ENCODE measurements at regions not wholly inside any gene's neighbourhood (a gene's known extent, or its start where the extent isn't known, plus 50 kb on each side); places are given as distances from the start of the nearest gene placed in this dataset.

DNA sequence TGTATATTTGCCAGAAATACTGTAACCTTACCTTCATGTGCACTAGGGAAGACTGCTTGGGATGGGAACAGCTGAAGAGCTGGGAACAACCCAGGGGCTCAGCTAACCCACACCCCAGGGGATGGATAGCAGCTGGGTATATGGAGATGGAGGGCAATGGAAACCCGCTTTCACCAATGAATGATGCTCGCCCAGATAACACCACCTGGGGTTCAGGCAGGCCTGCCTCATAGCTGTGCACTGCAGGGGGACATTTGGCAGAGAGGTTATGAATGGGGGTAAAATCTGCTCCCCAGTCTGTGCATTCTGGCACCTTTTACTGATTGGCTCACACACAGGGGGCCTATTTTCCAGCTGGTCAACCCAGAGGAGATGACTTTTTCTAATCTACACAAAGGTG, 170.7 kb downstream of the CHST1 start:
- Histone ChIP-seq H3K36me3 (ENCODE audit: control insufficient read depth in 4 of 4, insufficient read depth in 3 of 4, low read depth in 1 of 4, low read length in 3 of 4) (no peaks in the 10 kb centered on the region), H3K27ac (ENCODE audit: low read depth in 1 of 2, low read length in 2 of 2) (no peak overlapping the region), H3K4me1 (ENCODE audit: control insufficient read depth in 4 of 4, insufficient read depth in 4 of 4, low read length in 3 of 4) (no peaks in the 10 kb centered on the region), H3K4me3 (ENCODE audit: low read depth in 1 of 3, low read length in 3 of 3) (no peak overlapping the region), H3K9ac (ENCODE audit: low read depth in 1 of 2, low read length in 2 of 2) (no peak overlapping the region), H3K9me3 (ENCODE audit: control insufficient read depth in 4 of 4, low read length in 3 of 4) (peaks cover 0 to 5% (median 0%) of the 10 kb centered on the region in 4 donors), H3K27me3 (ENCODE audit: control insufficient read depth in 4 of 4, insufficient read depth in 4 of 4, low read length in 3 of 4) (no peaks in the 10 kb centered on the region)
- TF ChIP-seq HNF4G (IDR thresholded peaks at IDR 0.05) (no peak), GABPA (IDR thresholded peaks at IDR 0.05 in 1 of 2, conservative IDR thresholded peaks at IDR 0.05 in 1 of 2) (no peak), JUND (IDR thresholded peaks at IDR 0.05) (no peak), TAF1 (conservative IDR thresholded peaks at IDR 0.05) (no peak)
- TF ChIP-seq, protein P1, sequence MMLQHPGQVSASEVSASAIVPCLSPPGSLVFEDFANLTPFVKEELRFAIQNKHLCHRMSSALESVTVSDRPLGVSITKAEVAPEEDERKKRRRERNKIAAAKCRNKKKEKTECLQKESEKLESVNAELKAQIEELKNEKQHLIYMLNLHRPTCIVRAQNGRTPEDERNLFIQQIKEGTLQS (IDR thresholded peaks at IDR 0.05) = no peak
- no peak for DNase-seq (ENCODE audit: low spot score)
- WGBS = 96% methylated on average over 2 of the region's 2 CpGs

DNA sequence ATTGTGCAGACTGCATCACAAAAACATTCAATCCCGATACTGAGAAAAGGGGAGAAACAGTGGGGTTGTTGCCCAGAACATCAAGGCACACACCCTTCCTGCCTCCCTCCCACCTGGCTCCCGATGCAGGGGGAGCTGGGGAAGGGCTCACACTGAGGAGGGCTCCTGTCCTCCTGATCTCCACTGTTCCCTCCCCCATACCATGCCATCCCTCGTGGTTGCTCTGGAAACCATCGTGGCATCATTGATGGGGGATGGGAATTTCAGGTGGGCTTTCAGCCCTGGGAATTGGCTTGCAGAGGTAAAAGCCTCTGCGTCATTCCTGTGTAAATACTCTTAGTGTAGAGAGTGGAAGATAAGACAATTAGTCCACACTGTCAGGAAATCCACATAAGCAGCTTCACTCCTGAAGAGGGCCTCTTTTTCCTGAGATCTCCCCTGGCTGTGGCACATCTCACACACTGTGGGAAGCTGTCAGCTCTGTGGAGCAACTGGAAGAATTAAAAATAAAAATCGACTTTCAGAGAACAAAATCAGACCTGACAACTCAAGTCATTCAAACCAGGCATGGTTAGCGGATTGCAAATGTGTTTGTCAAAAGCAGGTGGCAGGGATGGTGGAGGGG, 176.0 kb downstream of the CHST1 start:
- DNase-seq (ENCODE audit: low spot score) = no peak
- 47% methylated on average over 7 of the region's 7 CpGs for WGBS
- Histone ChIP-seq H3K27me3 (ENCODE audit: control insufficient read depth in 4 of 4, insufficient read depth in 4 of 4, low read length in 3 of 4) (no peaks in the 10 kb centered on the region), H3K9me3 (ENCODE audit: control insufficient read depth in 4 of 4, low read length in 3 of 4) (peaks cover 0 to 3% (median 0%) of the 10 kb centered on the region in 4 donors), H3K9ac (ENCODE audit: low read depth in 1 of 2, low read length in 2 of 2) (no peak overlapping the region), H3K36me3 (ENCODE audit: control insufficient read depth in 4 of 4, insufficient read depth in 3 of 4, low read depth in 1 of 4, low read length in 3 of 4) (no peaks in the 10 kb centered on the region), H3K4me3 (ENCODE audit: low read depth in 1 of 3, low read length in 3 of 3) (no peak overlapping the region), H3K4me1 (ENCODE audit: control insufficient read depth in 4 of 4, insufficient read depth in 4 of 4, low read length in 3 of 4) (no peaks in the 10 kb centered on the region), H3K27ac (ENCODE audit: low read depth in 1 of 2, low read length in 2 of 2) (no peak overlapping the region)
- no peak for TF ChIP-seq HNF4G (IDR thresholded peaks at IDR 0.05)
- TF ChIP-seq, protein P1 (IDR thresholded peaks at IDR 0.05) = no peak
- TF ChIP-seq, protein P2, sequence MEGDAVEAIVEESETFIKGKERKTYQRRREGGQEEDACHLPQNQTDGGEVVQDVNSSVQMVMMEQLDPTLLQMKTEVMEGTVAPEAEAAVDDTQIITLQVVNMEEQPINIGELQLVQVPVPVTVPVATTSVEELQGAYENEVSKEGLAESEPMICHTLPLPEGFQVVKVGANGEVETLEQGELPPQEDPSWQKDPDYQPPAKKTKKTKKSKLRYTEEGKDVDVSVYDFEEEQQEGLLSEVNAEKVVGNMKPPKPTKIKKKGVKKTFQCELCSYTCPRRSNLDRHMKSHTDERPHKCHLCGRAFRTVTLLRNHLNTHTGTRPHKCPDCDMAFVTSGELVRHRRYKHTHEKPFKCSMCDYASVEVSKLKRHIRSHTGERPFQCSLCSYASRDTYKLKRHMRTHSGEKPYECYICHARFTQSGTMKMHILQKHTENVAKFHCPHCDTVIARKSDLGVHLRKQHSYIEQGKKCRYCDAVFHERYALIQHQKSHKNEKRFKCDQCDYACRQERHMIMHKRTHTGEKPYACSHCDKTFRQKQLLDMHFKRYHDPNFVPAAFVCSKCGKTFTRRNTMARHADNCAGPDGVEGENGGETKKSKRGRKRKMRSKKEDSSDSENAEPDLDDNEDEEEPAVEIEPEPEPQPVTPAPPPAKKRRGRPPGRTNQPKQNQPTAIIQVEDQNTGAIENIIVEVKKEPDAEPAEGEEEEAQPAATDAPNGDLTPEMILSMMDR (IDR thresholded peaks at IDR 0.05; ENCODE audit: low read depth, low read length, missing input control) = no peak
- no peak for TF ChIP-seq FOXA2 (IDR thresholded peaks at IDR 0.05)
- TF ChIP-seq FOXA1 (IDR thresholded peaks at IDR 0.05) = no peak
- no peak for TF ChIP-seq YY1 (IDR thresholded peaks at IDR 0.05)
- TF ChIP-seq SP1 (IDR thresholded peaks at IDR 0.05) = no peak

DNA sequence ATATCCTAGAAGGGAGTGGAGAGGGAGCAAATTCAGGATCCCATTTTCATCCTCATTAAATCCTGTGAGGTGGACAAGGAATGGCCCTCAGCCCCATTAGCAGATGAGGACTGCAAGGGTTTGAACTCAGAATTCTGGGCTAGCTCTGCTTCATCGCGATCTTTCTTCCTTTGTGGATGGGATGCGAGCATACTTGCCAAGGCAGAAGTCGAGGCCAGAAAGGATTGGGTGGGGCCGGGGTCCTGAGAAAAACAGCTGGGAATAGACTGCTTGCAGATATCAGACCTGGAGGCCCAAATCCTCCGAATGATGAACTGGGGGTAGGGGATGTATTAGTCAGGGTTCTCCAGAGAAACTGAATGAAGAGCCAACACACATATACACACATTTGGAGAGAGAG, 179.0 kb downstream of the CHST1 start:
- H3K9me3 ChIP-seq (ENCODE audit: control insufficient read depth in 4 of 4, low read length in 3 of 4) = no peaks in the 10 kb centered on the region
- H3K27ac ChIP-seq (ENCODE audit: low read depth in 1 of 2, low read length in 2 of 2) = no peak overlapping the region
- no peaks in the 10 kb centered on the region for H3K4me1 ChIP-seq (ENCODE audit: control insufficient read depth in 4 of 4, insufficient read depth in 4 of 4, low read length in 3 of 4)
- no peaks in the 10 kb centered on the region for H3K36me3 ChIP-seq (ENCODE audit: control insufficient read depth in 4 of 4, insufficient read depth in 3 of 4, low read depth in 1 of 4, low read length in 3 of 4)
- WGBS = 86% methylated on average over 6 of the region's 6 CpGs
- DNase-seq (ENCODE audit: low spot score) = no peak
- H3K9ac ChIP-seq (ENCODE audit: low read depth in 1 of 2, low read length in 2 of 2) = no peak overlapping the region
- TF ChIP-seq, protein P1 (IDR thresholded peaks at IDR 0.05) = no peak
- no peak for TF ChIP-seq FOXA2 (IDR thresholded peaks at IDR 0.05)
- no peak for TF ChIP-seq HNF4A (conservative IDR thresholded peaks at IDR 0.05)
- TF ChIP-seq, protein P3, sequence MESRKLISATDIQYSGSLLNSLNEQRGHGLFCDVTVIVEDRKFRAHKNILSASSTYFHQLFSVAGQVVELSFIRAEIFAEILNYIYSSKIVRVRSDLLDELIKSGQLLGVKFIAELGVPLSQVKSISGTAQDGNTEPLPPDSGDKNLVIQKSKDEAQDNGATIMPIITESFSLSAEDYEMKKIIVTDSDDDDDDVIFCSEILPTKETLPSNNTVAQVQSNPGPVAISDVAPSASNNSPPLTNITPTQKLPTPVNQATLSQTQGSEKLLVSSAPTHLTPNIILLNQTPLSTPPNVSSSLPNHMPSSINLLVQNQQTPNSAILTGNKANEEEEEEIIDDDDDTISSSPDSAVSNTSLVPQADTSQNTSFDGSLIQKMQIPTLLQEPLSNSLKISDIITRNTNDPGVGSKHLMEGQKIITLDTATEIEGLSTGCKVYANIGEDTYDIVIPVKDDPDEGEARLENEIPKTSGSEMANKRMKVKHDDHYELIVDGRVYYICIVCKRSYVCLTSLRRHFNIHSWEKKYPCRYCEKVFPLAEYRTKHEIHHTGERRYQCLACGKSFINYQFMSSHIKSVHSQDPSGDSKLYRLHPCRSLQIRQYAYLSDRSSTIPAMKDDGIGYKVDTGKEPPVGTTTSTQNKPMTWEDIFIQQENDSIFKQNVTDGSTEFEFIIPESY (IDR thresholded peaks at IDR 0.05) = no peak
- TF ChIP-seq HNF4G (IDR thresholded peaks at IDR 0.05) = no peak
- TF ChIP-seq RAD21 (IDR thresholded peaks at IDR 0.05) = no peak
- no peak for TF ChIP-seq EGR1 (IDR thresholded peaks at IDR 0.05; ENCODE audit: low read depth in 2 of 2)
- TF ChIP-seq, protein P2 (IDR thresholded peaks at IDR 0.05; ENCODE audit: low read depth, low read length, missing input control) = no peak
- TF ChIP-seq GABPA (IDR thresholded peaks at IDR 0.05 in 1 of 2, conservative IDR thresholded peaks at IDR 0.05 in 1 of 2) = no peak
- H3K4me3 ChIP-seq (ENCODE audit: low read depth in 1 of 3, low read length in 3 of 3) = no peak overlapping the region
- no peaks in the 10 kb centered on the region for H3K27me3 ChIP-seq (ENCODE audit: control insufficient read depth in 4 of 4, insufficient read depth in 4 of 4, low read length in 3 of 4)

Data from liver (tissue), 8 donors.